Vagina (tissue), 2 donors: ENCODE measurements at regions not wholly inside any gene's neighbourhood (a gene's known extent, or its start where the extent isn't known, plus 50 kb on each side); places are given as distances from the start of the nearest gene placed in this dataset.

Experiments
- CTCF ChIP-seq, 3 experiments: fragments of 450-650 bp in 2 of 3; fragments of 200-600 bp in 1 of 3; sonication (generic) in 1 of 3; IDR thresholded peaks; one replicate each; pipeline ENCODE4 v1.5.1; 2017 to 2019; ENCODE audit warnings: antibody characterized with exemption in 3 of 3, mild to moderate bottlenecking in 2 of 3, moderate library complexity in 2 of 3
- POLR2A ChIP-seq, 2 donors: fragments of 450-650 bp; IDR thresholded peaks; one replicate each; pipeline ENCODE4 v1.6.1; 2017; ENCODE audit warnings: antibody characterized with exemption in 2 of 2, mild to moderate bottlenecking in 2 of 2, moderate library complexity in 2 of 2
- POLR2AphosphoS5 ChIP-seq, 2 donors: sonication (generic); formaldehyde crosslinking; IDR thresholded peaks; one replicate each; pipeline ENCODE4 v1.9.0; 2017; ENCODE audit warnings: antibody characterized with exemption in 2 of 2, mild to moderate bottlenecking in 2 of 2, low read depth in 1 of 2; ENCODE audit not compliant: insufficient read depth in 1 of 2

- no peak for TF ChIP-seq POLR2A (IDR thresholded peaks at IDR 0.05)
- TF ChIP-seq CTCF (IDR thresholded peaks at IDR 0.05): no peak
- no peak for TF ChIP-seq POLR2AphosphoS5 (IDR thresholded peaks at IDR 0.05; ENCODE audit: insufficient read depth in 1 of 2, low read depth in 1 of 2)
Measured at GRCh38 chr15:94691169-94691568, 459.8 kb downstream of the MCTP2 start.
